NCI-H1417 (cell line): ENCODE measurements at regions not wholly inside any gene's neighbourhood (a gene's known extent, or its start where the extent isn't known, plus 50 kb on each side); places are given as distances from the start of the nearest gene placed in this dataset.

Experiments used
- DNase-seq, 3 experiments: peaks; one replicate each; lab custom pipeline; 2025; lab: John Stamatoyannopoulos, UW

DNA sequence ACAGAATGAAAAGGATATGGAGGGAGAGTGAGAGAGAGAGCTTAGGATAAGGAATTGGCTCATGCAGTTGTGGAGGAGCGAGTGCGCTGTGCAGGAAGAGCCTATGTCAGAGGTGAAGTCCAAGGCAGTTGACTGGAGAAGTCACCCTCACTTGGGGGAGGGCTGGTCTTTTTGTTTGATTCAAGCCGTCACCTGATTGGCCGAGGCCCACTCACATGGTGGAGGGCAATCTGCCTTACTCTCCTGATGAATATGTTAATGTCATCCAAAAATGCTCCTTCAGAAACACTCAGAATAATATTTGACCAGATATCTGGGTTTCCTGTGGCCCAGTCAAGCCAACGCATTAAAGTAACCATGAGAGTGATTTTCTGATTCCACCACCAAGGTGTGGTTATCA lies 131.7 kb downstream of the KATNIP start:
- no peak for DNase-seq

GRCh38 chr16:27684047-27684446 lies 134.1 kb downstream of the KATNIP start:
- no peak for DNase-seq

GRCh38 chr16:27685807-27686206 lies 135.9 kb downstream of the KATNIP start:
- no peak for DNase-seq

DNA sequence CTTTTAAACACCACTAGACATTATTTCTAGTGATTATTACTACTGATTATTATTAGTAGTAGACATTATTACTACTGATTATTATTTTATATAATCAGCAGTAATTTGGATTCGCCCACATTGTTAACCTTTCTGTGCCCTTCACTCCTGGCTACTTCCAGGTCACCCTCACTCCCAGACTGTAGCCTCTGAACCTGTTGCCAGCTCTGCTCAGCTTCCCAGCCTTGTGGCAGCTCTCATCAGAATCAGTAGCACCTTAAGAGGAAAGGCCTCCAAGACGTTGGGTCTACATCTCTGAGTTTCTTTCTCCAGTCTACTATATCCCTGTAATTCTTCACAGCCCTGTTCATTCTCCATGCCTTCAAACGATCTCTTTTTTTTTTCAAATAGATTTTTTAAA lies 137.0 kb downstream of the KATNIP start:
- DNase-seq = no peak

DNA sequence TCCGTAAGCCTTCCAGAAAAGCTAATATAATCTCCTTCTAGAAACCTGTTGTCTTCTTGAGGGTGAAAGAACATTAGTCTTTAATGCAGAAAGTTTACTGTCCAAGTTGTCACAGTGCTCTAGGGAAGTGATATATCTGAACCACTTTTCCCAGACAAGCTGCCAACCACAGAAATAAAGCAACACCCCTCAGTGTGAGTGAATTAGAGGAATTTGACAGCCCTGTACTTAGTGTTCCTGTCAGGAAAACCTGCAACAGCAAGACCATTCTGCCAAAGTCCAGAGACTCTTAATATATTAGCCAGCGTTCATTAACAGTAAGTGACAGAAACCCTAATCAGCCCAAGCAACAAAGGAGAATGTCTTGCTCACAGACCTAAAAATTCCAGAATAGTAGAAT lies 137.7 kb downstream of the KATNIP start:
- no peak for DNase-seq

GRCh38 chr16:27689711-27690110 lies 139.8 kb downstream of the KATNIP start:
- DNase-seq = no peak

- DNase-seq = no peak
Measured at GRCh38 chr16:27690608-27691007, 140.7 kb downstream of the KATNIP start.

DNA sequence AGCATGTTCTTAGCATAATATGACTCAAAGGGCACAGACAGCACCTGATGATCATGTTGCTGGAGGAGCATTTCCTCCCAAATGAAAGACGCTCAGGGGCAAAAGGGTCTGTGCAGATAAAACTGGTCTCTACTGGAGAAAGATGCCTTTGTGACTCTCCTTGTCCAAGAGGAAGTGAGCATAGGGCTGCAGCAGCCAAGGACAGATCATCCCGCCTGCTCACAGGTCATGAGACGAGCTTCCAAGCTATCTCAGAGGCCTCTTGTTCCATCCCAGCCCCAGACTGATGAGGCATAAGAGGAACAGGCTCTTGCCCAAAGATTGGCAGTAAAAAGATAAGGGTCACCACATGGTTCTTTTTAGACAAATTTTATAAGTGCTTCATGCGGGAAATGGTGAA lies 141.8 kb downstream of the KATNIP start:
- DNase-seq = no peak

GRCh38 chr16:27692576-27692975 lies 142.6 kb downstream of the KATNIP start:
- DNase-seq = no peak

- no peak for DNase-seq
Measured at GRCh38 chr16:27695161-27695560, 145.2 kb downstream of the KATNIP start.

DNA sequence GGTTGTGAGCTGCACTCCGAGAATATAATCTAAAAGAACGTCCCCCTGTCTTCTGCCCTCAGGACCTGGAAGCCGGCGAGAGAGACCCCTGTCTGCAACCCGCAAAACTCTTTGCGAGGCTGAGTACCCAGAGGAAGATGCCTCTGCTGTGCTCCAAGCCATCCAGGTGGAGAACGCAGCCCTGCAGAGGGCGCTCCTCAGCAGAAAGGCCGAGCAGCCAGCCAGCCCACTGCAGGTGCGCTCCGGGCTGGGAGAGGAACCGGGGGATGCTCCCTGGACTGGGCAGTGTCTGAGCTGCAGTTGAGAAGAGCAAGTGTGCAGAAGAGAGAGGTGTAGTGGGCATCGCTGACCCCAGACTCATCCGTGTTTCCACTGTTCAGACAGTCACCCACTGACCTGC lies 148.3 kb downstream of the KATNIP start:
- no peak for DNase-seq

- DNase-seq = no peak
Measured at GRCh38 chr16:27698746-27699145, 148.8 kb downstream of the KATNIP start.

DNA sequence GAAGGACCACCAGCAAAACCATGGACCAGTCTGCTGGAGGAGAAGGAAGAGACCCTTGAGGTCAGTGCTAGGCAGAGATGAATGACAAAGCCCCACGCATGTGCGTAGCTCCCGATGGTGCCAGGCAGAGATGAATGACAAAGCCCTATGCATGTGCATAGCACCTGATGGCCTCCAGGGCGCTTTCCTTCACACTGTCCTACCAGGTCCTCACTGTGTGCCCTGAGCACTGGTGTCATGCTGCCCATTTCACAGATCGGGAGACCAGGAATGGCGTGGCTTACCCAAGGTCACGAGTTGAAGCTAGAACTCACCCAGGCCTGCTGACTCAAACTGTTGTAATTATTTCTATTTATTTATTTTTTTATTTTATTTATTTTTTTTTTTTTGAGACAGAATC lies 149.6 kb downstream of the KATNIP start:
- no peak for DNase-seq

- no peak for DNase-seq
Measured at GRCh38 chr16:27700304-27700995, 150.5 kb downstream of the KATNIP start.

DNA sequence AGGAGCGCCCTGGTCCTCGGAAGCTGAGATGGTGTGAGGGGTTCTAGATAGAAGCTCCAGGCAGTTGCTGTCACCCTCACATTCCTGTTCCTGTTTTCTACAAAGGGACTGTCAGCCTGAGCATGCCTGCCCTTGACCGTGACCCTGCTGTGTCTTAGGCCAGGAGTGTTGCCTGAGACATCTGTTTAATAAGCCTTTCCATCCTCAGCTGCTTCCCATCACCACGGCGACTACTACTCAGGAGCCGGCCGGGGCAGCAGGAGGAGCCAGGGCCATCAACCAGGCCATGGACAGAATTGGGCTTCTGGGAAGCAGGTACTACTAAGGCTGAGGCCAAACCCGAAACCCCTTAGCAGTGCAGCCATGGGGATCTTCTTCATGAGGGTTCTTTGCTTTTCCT lies 151.4 kb downstream of the KATNIP start:
- DNase-seq = no peak

- no peak for DNase-seq
Measured at GRCh38 chr16:27703121-27703520, 153.2 kb downstream of the KATNIP start.

- DNase-seq = no peak
Measured at GRCh38 chr16:27703545-27703944, 153.6 kb downstream of the KATNIP start.

DNA sequence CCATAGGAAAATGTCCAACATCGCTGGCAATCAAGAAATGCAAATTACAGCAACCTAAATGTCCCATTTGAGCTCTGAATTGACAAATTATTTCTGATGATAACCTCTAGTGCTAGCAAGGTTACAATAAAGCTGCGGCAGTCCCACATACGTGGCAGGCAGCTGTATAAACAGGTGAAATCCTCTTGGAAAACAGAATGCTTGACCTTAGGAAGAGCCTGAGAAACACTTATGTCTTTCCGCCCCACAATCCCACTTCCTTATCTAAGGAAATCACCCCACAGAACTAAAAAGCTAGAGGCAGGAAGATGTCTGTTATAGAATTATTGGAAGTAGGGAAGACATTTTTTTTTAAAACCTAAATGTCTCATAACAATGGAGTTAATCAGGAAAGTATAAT lies 154.3 kb downstream of the KATNIP start:
- DNase-seq = peak in 1 of 3 experiments; percentile 23

GRCh38 chr16:27706156-27706865 lies 156.4 kb downstream of the KATNIP start:
- no peak for DNase-seq

DNA sequence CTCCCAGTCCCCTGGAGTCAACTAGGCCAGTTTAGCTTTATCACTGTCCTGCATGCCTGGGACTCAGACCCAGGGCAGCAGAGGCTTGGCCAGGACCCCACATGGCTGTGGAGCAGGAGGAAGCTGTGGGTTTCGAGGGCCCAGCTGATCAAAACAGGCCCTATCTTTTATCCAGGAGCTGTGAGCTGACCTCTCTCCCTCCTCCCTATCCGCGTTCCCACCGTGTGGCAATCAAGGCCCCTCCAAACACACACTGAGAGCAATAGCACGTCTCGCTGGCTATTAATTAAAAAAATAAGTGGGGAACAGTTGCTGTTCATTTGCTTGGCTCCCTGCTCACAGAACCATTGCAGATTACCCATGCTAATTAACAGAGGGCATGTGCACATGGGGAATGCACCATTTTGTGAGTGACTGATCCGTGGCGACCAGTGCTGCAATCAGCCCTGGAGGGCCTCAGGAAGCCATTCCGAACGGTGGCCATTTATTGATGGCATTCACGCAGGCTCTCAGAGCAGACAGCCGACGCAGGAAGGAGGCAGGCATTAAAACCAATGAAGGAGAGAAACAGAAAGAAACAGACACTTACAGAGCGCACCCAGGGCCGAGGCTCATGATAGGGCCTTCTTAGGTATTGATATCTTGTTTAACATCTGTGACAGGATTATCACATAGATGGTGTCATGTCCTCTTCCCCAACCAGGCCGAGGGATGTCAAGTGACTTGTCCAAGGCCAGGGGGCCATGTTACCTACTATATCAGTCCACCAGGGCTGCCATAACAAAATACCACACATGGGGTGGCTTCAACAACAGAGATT lies 157.1 kb downstream of the KATNIP start:
- no peak for DNase-seq

DNA sequence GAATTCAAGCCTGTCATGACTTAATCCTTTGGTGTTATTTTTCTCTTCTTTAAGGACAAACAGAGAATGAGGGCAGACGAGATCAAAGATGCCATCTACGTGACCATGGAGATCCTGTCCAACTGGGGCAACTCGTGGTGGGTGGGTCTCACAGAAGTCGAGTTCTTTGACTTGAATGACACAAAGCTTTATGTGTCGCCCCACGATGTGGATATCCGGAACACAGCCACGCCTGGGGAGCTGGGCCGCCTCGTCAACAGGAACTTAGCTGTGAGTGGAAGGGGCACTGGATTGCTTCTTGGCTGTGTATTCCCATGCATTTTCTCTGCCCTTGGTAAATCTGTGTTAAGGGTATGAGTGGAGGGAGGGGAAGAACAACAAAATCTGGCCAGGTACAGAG lies 158.7 kb downstream of the KATNIP start:
- DNase-seq = no peak

- DNase-seq = peak in 1 of 3 experiments; percentile 38
Measured at GRCh38 chr16:27712251-27712711, 162.3 kb downstream of the KATNIP start.

GRCh38 chr16:27717726-27718125 lies 167.8 kb downstream of the KATNIP start:
- no peak for DNase-seq
